ENCODE measurements at regions not wholly inside any gene's neighbourhood (a gene's known extent, or its start where the extent isn't known, plus 50 kb on each side); places are given as distances from the start of the nearest gene placed in this dataset.

GRCh38 chr17:5714993-5715392 lies 130.7 kb upstream of the NLRP1 start:
- intact Hi-C loops (cut with micrococcal nuclease; ENCODE audit: unreplicated experiment), result no loop called here
- H3K4me1 Mint-ChIP-seq (ENCODE audit: low read depth, unreplicated experiment), result no peaks in the 10 kb centered on the region
- H3K9me3 Mint-ChIP-seq (ENCODE audit: low read depth, unreplicated experiment), result peaks cover 3% of the 10 kb centered on the region
- no TSS peak for BruUV-seq (replicated peaks)
- peaks cover 3% of the 10 kb centered on the region for H3K36me3 Mint-ChIP-seq (ENCODE audit: insufficient read depth, unreplicated experiment)
- no peak for TF ChIP-seq CTCF (IDR thresholded peaks at IDR 0.05; ENCODE audit: unreplicated experiment)
- H3K4me3 Mint-ChIP-seq (ENCODE audit: low read depth, unreplicated experiment), result no peak overlapping the region
- CTCF ChIA-PET, result no interaction called here
- no peak for DNase-seq
- peaks cover 97% of the 10 kb centered on the region for H3K27me3 Mint-ChIP-seq (ENCODE audit: unreplicated experiment)
- no peak overlapping the region for H3K27ac Mint-ChIP-seq (ENCODE audit: unreplicated experiment)

GRCh38 chr17:5715478-5715877 lies 131.2 kb upstream of the NLRP1 start:
- peaks cover 3% of the 10 kb centered on the region for H3K36me3 Mint-ChIP-seq (ENCODE audit: insufficient read depth, unreplicated experiment)
- no peak for DNase-seq
- peaks cover 97% of the 10 kb centered on the region for H3K27me3 Mint-ChIP-seq (ENCODE audit: unreplicated experiment)
- CTCF ChIA-PET, result no interaction called here
- H3K4me3 Mint-ChIP-seq (ENCODE audit: low read depth, unreplicated experiment), result no peak overlapping the region
- intact Hi-C loops (cut with micrococcal nuclease; ENCODE audit: unreplicated experiment), result no loop called here
- no peak overlapping the region for H3K27ac Mint-ChIP-seq (ENCODE audit: unreplicated experiment)
- no peaks in the 10 kb centered on the region for H3K4me1 Mint-ChIP-seq (ENCODE audit: low read depth, unreplicated experiment)
- no TSS peak for BruUV-seq (replicated peaks)
- peaks cover 3% of the 10 kb centered on the region for H3K9me3 Mint-ChIP-seq (ENCODE audit: low read depth, unreplicated experiment)
- TF ChIP-seq CTCF (IDR thresholded peaks at IDR 0.05; ENCODE audit: unreplicated experiment), result no peak

- Mint-ChIP-seq H3K9me3 (ENCODE audit: low read depth, unreplicated experiment) (no peaks in the 10 kb centered on the region), H3K4me1 (ENCODE audit: low read depth, unreplicated experiment) (no peaks in the 10 kb centered on the region), H3K27ac (ENCODE audit: unreplicated experiment) (no peak overlapping the region), H3K36me3 (ENCODE audit: insufficient read depth, unreplicated experiment) (no peaks in the 10 kb centered on the region), H3K4me3 (ENCODE audit: low read depth, unreplicated experiment) (no peak overlapping the region), H3K27me3 (ENCODE audit: unreplicated experiment) (peaks cover 97% of the 10 kb centered on the region)
- CTCF ChIA-PET, result interaction anchor here (0.7 kb wide), 1 partner anchor 16 kb away, joined by 3 read pairs; no protein-coding TSS in a partner anchor
- intact Hi-C loops (cut with micrococcal nuclease; ENCODE audit: unreplicated experiment), result no loop called here
- no peak for DNase-seq
- no TSS peak for BruUV-seq (replicated peaks)
- no peak for TF ChIP-seq CTCF (IDR thresholded peaks at IDR 0.05; ENCODE audit: unreplicated experiment)
Observed at GRCh38 chr17:5718726-5719125, 134.4 kb upstream of the NLRP1 start.

- Mint-ChIP-seq H3K4me1 (ENCODE audit: low read depth, unreplicated experiment) (no peaks in the 10 kb centered on the region), H3K9me3 (ENCODE audit: low read depth, unreplicated experiment) (no peaks in the 10 kb centered on the region), H3K4me3 (ENCODE audit: low read depth, unreplicated experiment) (no peak overlapping the region), H3K36me3 (ENCODE audit: insufficient read depth, unreplicated experiment) (no peaks in the 10 kb centered on the region), H3K27ac (ENCODE audit: unreplicated experiment) (no peak overlapping the region), H3K27me3 (ENCODE audit: unreplicated experiment) (peaks cover 97% of the 10 kb centered on the region)
- no peak for TF ChIP-seq CTCF (IDR thresholded peaks at IDR 0.05; ENCODE audit: unreplicated experiment)
- no TSS peak for BruUV-seq (replicated peaks)
- CTCF ChIA-PET, result no interaction called here
- intact Hi-C loops (cut with micrococcal nuclease; ENCODE audit: unreplicated experiment), result no loop called here
- DNase-seq, result no peak
Observed at GRCh38 chr17:5719976-5720375, 135.7 kb upstream of the NLRP1 start.

- DNase-seq, result no peak
- Mint-ChIP-seq H3K27ac (ENCODE audit: unreplicated experiment) (no peak overlapping the region), H3K9me3 (ENCODE audit: low read depth, unreplicated experiment) (peaks cover 2% of the 10 kb centered on the region), H3K27me3 (ENCODE audit: unreplicated experiment) (peaks cover 91% of the 10 kb centered on the region), H3K4me3 (ENCODE audit: low read depth, unreplicated experiment) (no peak overlapping the region), H3K4me1 (ENCODE audit: low read depth, unreplicated experiment) (no peaks in the 10 kb centered on the region), H3K36me3 (ENCODE audit: insufficient read depth, unreplicated experiment) (no peaks in the 10 kb centered on the region)
- intact Hi-C loops (cut with micrococcal nuclease; ENCODE audit: unreplicated experiment), result no loop called here
- no TSS peak for BruUV-seq (replicated peaks)
- TF ChIP-seq CTCF (IDR thresholded peaks at IDR 0.05; ENCODE audit: unreplicated experiment), result no peak
- CTCF ChIA-PET, result no interaction called here
Observed at GRCh38 chr17:5730373-5730772, 146.1 kb upstream of the NLRP1 start.
